Keratinocyte (primary cell): ENCODE measurements at regions not wholly inside any gene's neighbourhood (a gene's known extent, or its start where the extent isn't known, plus 50 kb on each side); places are given as distances from the start of the nearest gene placed in this dataset.

Source experiments
- DNase-seq: peaks from one replicate; pipeline ENCODE4 v3.0.0-alpha.2; 2011; ENCODE audit warnings: low read depth, missing footprints, low spot score
- FAIRE-seq: peaks from 2 replicates; lab custom pipeline; 2011; peaks lifted over from hg19 to GRCh38; lab: Jason Lieb, UNC
- H2AFZ ChIP-seq: 2 replicates; pipeline ENCODE4 v1.6.0; 2012; ENCODE audit warnings: low read length, control low read depth, inconsistent platforms; ENCODE audit not compliant: control insufficient read depth
- H3K27ac ChIP-seq: 2 replicates; pipeline ENCODE4 v1.5.1; 2011; ENCODE audit warnings: low read length; ENCODE audit not compliant: control insufficient read depth, insufficient read depth
- H3K27me3 ChIP-seq: 3 replicates; pipeline ENCODE4 v1.6.0; 2011; ENCODE audit warnings: low read length; ENCODE audit not compliant: control insufficient read depth, insufficient read depth; ENCODE audit errors: extremely low read depth
- H3K36me3 ChIP-seq, 2 experiments: 2 replicates in 1 of 2; 3 replicates in 1 of 2; pipeline ENCODE4 v1.5.1; 2011; ENCODE audit warnings: low read length in 2 of 2, mild to moderate bottlenecking in 1 of 2; ENCODE audit not compliant: control insufficient read depth in 2 of 2, insufficient read depth in 2 of 2; ENCODE audit errors: extremely low read depth in 1 of 2
- H3K4me1 ChIP-seq: 3 replicates; pipeline ENCODE4 v1.5.1; 2011; ENCODE audit warnings: low read length; ENCODE audit not compliant: control insufficient read depth, insufficient read depth; ENCODE audit errors: extremely low read depth
- H3K4me2 ChIP-seq: 3 replicates; pipeline ENCODE4 v1.6.0; 2011; ENCODE audit warnings: low read depth, low read length; ENCODE audit not compliant: control insufficient read depth, insufficient read depth; ENCODE audit errors: extremely low read depth
- H3K4me3 ChIP-seq, 3 experiments: fragments of 200-600 bp in 1 of 3; sonication (generic) in 1 of 3; 2 replicates in 2 of 3; 3 replicates in 1 of 3; pipeline ENCODE4 v1.5.1; 2011 to 2016; ENCODE audit warnings: low read length in 3 of 3, mild to moderate bottlenecking in 3 of 3, control low read depth in 2 of 3, inconsistent platforms in 1 of 3, low read depth in 1 of 3, mixed read lengths in 1 of 3, mixed run types in 1 of 3, moderate library complexity in 1 of 3; ENCODE audit not compliant: control insufficient read depth in 2 of 3, insufficient read depth in 2 of 3; ENCODE audit errors: extremely low read depth in 1 of 3
- H3K79me2 ChIP-seq: 2 replicates; pipeline ENCODE4 v1.6.0; 2012; ENCODE audit warnings: low read length; ENCODE audit not compliant: control insufficient read depth, insufficient read depth
- H3K9ac ChIP-seq: 3 replicates; pipeline ENCODE4 v1.6.0; 2011; ENCODE audit warnings: low read length; ENCODE audit not compliant: control insufficient read depth, insufficient read depth; ENCODE audit errors: extremely low read depth
- H3K9me1 ChIP-seq: 3 replicates; pipeline ENCODE4 v1.6.0; 2011; ENCODE audit warnings: low read length; ENCODE audit not compliant: control insufficient read depth, insufficient read depth; ENCODE audit errors: extremely low read depth
- H3K9me3 ChIP-seq: 2 replicates; pipeline ENCODE4 v1.5.1; 2012; ENCODE audit warnings: low read depth, low read length; ENCODE audit not compliant: control insufficient read depth
- H4K20me1 ChIP-seq: 3 replicates; pipeline ENCODE4 v1.6.0; 2011; ENCODE audit warnings: low read length; ENCODE audit not compliant: control insufficient read depth, insufficient read depth; ENCODE audit errors: extremely low read depth
- CTCF ChIP-seq, 3 experiments: IDR thresholded peaks in 1 of 3; conservative IDR thresholded peaks in 1 of 3; optimal IDR thresholded peaks in 1 of 3; 2 replicates in 2 of 3; 3 replicates in 1 of 3; pipeline versions ENCODE3 to v1.5.1; 2011; ENCODE audit warnings: low read length in 3 of 3, mild to moderate bottlenecking in 3 of 3, moderate library complexity in 2 of 3, control low read depth in 1 of 3, inconsistent platforms in 1 of 3; ENCODE audit not compliant: insufficient read depth in 2 of 3; ENCODE audit errors: extremely low read depth in 1 of 3
- EZH2 ChIP-seq: IDR thresholded peaks from one replicate; pipeline ENCODE4 v1.6.1; 2012; ENCODE audit warnings: inconsistent platforms, mild to moderate bottlenecking, low read length, moderate library complexity
- dilution Hi-C: fragments of 300-500 bp; cut with MboI; formaldehyde crosslinking; loops from one replicate; pipeline ENCODE4 v1.7.0; 2020; ENCODE audit warnings: low sequenced_read_pairs; ENCODE audit not compliant: extremely low pct_ligation_motif_present

- no peaks in the 10 kb centered on the region for H3K4me1 ChIP-seq
- FAIRE-seq (no peak), DNase-seq (no peak)
- H3K9me1 ChIP-seq, result no peaks in the 10 kb centered on the region
- H3K36me3 ChIP-seq, result no peaks in the 10 kb centered on the region
- H3K4me3 ChIP-seq, result no peak overlapping the region
- no peak overlapping the region for H3K9ac ChIP-seq
- TF ChIP-seq EZH2 (no peak), CTCF (optimal IDR thresholded peaks at IDR 0.05 in 1 of 3, IDR thresholded peaks at IDR 0.05 in 1 of 3, conservative IDR thresholded peaks at IDR 0.05 in 1 of 3; ENCODE audit: extremely low read depth in 1 of 3, insufficient read depth in 2 of 3, low read length in 3 of 3) (no peak)
- H3K79me2 ChIP-seq, result no peaks in the 10 kb centered on the region
- H2AFZ ChIP-seq, result no peak overlapping the region
- H3K27ac ChIP-seq, result no peak overlapping the region
- H3K9me3 ChIP-seq, result no peaks in the 10 kb centered on the region
- H3K4me2 ChIP-seq, result no peak overlapping the region
- H3K27me3 ChIP-seq, result no peaks in the 10 kb centered on the region
- no peaks in the 10 kb centered on the region for H4K20me1 ChIP-seq
- dilution Hi-C loops, result no loop called here
Measured at GRCh38 chr5:31049461-31049860, 144.0 kb upstream of the CDH6 start.

- FAIRE-seq, result no peak
- no peaks in the 10 kb centered on the region for H3K27me3 ChIP-seq
- H4K20me1 ChIP-seq, result no peaks in the 10 kb centered on the region
- dilution Hi-C loops, result no loop called here
- no peak overlapping the region for H3K27ac ChIP-seq
- TF ChIP-seq CTCF (optimal IDR thresholded peaks at IDR 0.05 in 1 of 3, IDR thresholded peaks at IDR 0.05 in 1 of 3, conservative IDR thresholded peaks at IDR 0.05 in 1 of 3; ENCODE audit: extremely low read depth in 1 of 3, insufficient read depth in 2 of 3, low read length in 3 of 3), result no peak
- no peak for TF ChIP-seq EZH2
- no peak for DNase-seq
- no peak overlapping the region for H3K4me3 ChIP-seq
- H3K9me3 ChIP-seq, result no peaks in the 10 kb centered on the region
- no peaks in the 10 kb centered on the region for H3K36me3 ChIP-seq
- no peak overlapping the region for H3K4me2 ChIP-seq
- H3K4me1 ChIP-seq, result no peaks in the 10 kb centered on the region
- H3K9ac ChIP-seq, result no peak overlapping the region
- H2AFZ ChIP-seq, result no peak overlapping the region
- no peaks in the 10 kb centered on the region for H3K9me1 ChIP-seq
- no peaks in the 10 kb centered on the region for H3K79me2 ChIP-seq
Measured at GRCh38 chr5:31048282-31049270, 144.9 kb upstream of the CDH6 start.
